Lower leg skin (tissue), 3 donors: ENCODE measurements at regions not wholly inside any gene's neighbourhood (a gene's known extent, or its start where the extent isn't known, plus 50 kb on each side); places are given as distances from the start of the nearest gene placed in this dataset.

Source experiments
- POLR2A ChIP-seq, 2 donors: fragments of 450-650 bp; IDR thresholded peaks; one replicate each; pipeline ENCODE4 v1.6.1; 2016 to 2017; ENCODE audit warnings: antibody characterized with exemption in 2 of 2, mild to moderate bottlenecking in 1 of 2, moderate library complexity in 1 of 2
- TF ChIP-seq, protein P1 (sequence below), 3 donors: fragments of 450-650 bp; IDR thresholded peaks; one replicate each; pipeline ENCODE4 v1.5.1; 2016; ENCODE audit warnings: antibody characterized with exemption in 3 of 3, mild to moderate bottlenecking in 3 of 3, moderate library complexity in 2 of 3

GRCh38 chr2:183490914-183491313 lies 366.7 kb downstream of the NUP35 start:
- TF ChIP-seq, protein P1, sequence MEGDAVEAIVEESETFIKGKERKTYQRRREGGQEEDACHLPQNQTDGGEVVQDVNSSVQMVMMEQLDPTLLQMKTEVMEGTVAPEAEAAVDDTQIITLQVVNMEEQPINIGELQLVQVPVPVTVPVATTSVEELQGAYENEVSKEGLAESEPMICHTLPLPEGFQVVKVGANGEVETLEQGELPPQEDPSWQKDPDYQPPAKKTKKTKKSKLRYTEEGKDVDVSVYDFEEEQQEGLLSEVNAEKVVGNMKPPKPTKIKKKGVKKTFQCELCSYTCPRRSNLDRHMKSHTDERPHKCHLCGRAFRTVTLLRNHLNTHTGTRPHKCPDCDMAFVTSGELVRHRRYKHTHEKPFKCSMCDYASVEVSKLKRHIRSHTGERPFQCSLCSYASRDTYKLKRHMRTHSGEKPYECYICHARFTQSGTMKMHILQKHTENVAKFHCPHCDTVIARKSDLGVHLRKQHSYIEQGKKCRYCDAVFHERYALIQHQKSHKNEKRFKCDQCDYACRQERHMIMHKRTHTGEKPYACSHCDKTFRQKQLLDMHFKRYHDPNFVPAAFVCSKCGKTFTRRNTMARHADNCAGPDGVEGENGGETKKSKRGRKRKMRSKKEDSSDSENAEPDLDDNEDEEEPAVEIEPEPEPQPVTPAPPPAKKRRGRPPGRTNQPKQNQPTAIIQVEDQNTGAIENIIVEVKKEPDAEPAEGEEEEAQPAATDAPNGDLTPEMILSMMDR (IDR thresholded peaks at IDR 0.05) = no peak
- TF ChIP-seq POLR2A (IDR thresholded peaks at IDR 0.05) = no peak
